ENCODE measurements at regions not wholly inside any gene's neighbourhood (a gene's known extent, or its start where the extent isn't known, plus 50 kb on each side); places are given as distances from the start of the nearest gene placed in this dataset.

- TF ChIP-seq EP300 (IDR thresholded peaks at IDR 0.05) (no peak), POLR2A (IDR thresholded peaks at IDR 0.05) (no peak)
- TF ChIP-seq, protein P1, sequence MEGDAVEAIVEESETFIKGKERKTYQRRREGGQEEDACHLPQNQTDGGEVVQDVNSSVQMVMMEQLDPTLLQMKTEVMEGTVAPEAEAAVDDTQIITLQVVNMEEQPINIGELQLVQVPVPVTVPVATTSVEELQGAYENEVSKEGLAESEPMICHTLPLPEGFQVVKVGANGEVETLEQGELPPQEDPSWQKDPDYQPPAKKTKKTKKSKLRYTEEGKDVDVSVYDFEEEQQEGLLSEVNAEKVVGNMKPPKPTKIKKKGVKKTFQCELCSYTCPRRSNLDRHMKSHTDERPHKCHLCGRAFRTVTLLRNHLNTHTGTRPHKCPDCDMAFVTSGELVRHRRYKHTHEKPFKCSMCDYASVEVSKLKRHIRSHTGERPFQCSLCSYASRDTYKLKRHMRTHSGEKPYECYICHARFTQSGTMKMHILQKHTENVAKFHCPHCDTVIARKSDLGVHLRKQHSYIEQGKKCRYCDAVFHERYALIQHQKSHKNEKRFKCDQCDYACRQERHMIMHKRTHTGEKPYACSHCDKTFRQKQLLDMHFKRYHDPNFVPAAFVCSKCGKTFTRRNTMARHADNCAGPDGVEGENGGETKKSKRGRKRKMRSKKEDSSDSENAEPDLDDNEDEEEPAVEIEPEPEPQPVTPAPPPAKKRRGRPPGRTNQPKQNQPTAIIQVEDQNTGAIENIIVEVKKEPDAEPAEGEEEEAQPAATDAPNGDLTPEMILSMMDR (IDR thresholded peaks at IDR 0.05): no peak
Measured at GRCh38 chr2:34979148-34979547, 1376.4 kb upstream of the CRIM1 start.

Measured in tibial nerve (tissue), 4 donors.